ENCODE measurements at regions not wholly inside any gene's neighbourhood (a gene's known extent, or its start where the extent isn't known, plus 50 kb on each side); places are given as distances from the start of the nearest gene placed in this dataset.

DNA sequence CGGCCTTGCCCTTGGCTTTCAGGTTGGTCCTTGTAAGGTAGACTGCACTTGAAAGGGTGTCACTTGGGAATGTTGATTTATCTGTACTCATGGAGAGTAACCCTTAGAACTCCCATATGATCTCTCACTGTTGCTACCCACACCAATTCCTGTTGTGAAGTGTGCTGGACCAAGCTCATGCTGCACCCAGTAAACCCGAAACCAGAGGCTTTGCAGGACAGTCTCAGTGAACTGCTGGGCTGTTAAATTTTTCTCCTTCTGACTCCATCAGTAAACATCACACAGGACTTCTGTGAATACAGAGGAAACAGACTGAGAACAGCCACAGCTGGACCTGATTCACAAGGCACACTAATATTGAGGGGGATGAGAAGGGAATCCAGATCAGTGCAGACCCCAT, 783.0 kb downstream of the TMEM121 start:
- TF ChIP-seq RAD21 (conservative IDR thresholded peaks at IDR 0.05 in 1 of 2, IDR thresholded peaks at IDR 0.05 in 1 of 2): no peak
- TF ChIP-seq, protein P1, sequence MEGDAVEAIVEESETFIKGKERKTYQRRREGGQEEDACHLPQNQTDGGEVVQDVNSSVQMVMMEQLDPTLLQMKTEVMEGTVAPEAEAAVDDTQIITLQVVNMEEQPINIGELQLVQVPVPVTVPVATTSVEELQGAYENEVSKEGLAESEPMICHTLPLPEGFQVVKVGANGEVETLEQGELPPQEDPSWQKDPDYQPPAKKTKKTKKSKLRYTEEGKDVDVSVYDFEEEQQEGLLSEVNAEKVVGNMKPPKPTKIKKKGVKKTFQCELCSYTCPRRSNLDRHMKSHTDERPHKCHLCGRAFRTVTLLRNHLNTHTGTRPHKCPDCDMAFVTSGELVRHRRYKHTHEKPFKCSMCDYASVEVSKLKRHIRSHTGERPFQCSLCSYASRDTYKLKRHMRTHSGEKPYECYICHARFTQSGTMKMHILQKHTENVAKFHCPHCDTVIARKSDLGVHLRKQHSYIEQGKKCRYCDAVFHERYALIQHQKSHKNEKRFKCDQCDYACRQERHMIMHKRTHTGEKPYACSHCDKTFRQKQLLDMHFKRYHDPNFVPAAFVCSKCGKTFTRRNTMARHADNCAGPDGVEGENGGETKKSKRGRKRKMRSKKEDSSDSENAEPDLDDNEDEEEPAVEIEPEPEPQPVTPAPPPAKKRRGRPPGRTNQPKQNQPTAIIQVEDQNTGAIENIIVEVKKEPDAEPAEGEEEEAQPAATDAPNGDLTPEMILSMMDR (IDR thresholded peaks at IDR 0.05): no peak
